ENCODE measurements at regions not wholly inside any gene's neighbourhood (a gene's known extent, or its start where the extent isn't known, plus 50 kb on each side); places are given as distances from the start of the nearest gene placed in this dataset.

DNA sequence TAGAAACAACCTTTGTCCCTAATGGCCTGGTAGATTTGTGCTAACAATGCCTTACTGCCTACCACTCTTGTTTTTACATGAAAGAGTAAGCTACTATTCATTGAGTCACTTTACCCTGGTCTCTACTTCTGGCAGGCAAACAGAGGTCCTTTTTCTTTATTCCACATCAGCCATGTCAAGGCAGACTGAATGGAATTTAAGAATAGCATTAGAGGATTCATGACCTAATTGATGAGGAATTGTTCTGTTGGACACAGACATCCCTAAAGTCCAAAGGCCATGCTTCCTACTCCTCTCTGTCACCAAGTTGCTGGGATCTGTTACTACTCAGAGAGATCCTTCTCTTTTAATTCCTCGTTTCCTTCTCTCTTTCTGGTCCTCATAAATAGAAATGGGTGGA lies 229.1 kb upstream of the ZP4 start:
- no peak for DNase-seq

DNA sequence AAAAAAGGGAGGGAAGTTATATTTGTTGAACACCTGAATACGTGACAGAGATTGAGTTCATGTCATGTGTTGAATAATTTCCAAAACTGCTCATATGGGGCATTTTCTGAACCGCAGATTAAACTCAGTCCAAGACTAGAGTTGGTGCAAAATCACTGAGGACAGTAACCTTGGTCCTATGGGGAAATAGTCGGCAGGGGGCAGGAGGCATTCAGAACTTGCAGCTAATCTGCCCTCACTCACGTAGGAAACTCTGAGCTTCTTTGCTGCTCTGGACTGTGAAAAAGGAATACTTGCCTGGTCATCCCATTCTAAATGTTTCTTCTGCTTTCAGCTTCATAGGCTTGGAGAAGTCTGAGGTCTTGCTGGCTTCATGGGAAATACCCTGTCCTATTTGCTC lies 228.3 kb upstream of the ZP4 start:
- no peak for DNase-seq

- no peak for DNase-seq
Observed at GRCh38 chr1:238115852-238116251, 225.1 kb upstream of the ZP4 start.

DNA sequence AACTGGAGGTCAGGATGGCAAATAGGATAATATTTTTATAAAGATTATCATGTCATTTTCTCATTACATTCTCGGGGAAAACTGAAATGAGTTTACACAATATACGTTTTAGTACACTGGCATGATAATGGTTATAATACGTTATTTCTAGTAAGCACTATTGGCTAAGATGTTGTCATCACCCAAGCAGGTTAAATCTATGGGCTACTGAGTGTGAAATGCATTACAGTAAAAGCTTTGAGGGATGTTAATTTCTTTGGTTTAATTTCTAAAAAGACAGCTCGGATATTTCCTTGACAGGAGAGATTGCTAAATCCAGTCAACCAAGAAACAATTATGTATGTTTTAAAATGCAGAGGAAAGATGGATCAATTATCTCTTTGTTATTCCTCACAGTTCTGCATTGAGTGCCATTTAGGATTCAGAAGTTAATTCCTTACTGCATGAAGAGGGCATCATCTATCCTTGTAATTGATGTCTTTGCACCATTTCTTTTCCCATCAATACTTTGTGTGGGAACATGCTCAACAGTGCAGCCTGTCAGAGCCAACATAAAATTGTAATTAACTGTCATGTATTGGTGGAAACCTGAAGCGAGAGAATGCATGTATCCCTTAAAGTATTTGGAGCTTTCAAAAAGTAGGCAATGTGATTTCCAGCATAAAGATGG lies 222.4 kb upstream of the ZP4 start:
- DNase-seq: no peak

- DNase-seq: no peak
Observed at GRCh38 chr1:238111516-238111915, 220.8 kb upstream of the ZP4 start.

DNA sequence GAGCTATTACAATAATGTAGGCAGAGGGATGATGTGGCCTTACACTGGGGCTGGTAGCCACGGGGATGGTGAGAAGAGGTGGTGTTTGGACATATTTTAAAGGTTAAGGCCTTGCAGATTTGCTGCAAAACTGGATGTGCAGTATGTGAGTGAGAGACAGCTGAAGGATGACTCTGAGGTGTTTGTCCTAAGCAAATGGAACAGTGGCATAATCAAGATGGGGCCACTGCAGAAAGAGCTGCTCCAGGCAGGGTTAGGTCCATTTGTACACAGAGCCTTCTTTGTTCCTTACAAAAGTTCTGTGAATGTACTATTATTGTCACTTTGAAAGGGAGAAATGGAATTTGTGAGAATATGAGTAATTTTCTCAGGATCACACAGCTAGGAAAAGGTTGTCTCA lies 220.4 kb upstream of the ZP4 start:
- DNase-seq: no peak

DNA sequence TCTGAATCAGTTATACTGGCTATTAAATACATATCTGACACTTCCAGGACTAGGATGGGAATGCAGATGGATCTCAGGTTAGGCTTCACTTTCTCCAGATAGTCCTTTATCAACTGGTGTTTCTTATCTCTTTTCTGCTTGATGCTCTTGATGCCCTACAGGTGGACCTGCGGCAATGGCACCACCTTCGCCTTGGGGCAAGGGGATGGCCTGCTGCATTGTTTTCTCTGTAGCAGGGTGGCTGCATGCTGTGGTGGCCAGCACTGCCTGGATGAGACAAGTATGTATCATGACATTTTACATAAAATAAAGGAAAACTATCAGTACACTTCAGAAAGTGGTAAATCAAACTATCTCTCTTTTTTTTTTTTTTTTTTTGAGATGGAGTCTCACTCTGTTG lies 217.7 kb upstream of the ZP4 start:
- DNase-seq: no peak

GRCh38 chr1:238107322-238107721 lies 216.6 kb upstream of the ZP4 start:
- no peak for DNase-seq

DNA sequence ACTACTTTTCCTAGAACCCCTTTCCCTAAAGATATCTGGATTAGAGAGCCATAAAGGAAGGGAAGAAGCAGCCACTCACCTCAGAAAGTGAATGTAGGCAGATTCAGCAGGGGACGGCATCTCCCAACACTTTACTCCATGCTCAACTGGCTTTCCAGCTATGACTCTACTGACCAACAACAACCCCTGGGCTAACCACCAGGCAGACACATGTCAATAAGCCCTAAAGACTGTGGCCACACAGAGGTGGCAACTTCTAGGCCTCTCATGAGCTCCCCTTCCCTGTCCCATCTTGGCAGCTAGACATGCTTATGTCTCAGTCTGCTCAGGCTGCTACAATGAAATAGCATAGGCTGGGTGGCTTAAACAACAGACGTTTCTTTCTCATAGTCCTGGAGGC lies 214.0 kb upstream of the ZP4 start:
- DNase-seq: no peak

DNA sequence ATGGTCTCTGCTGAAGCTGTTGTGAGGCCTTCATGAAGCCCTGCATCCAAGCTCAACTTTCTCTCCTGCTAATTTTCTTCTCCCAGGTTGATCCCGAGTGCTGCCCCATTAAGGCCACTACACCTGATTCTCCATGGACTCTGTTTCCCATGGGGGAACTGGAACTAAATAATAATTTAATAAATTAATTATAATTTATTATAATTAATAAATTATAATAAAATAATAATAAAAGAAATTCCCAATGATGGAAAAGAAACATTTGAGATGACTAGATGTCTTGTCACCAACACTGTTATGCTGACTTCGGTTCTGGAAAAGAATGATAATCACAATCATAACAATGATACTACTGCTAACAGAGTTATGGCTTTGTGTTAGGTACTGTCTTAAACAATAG lies 211.2 kb upstream of the ZP4 start:
- DNase-seq: no peak

DNA sequence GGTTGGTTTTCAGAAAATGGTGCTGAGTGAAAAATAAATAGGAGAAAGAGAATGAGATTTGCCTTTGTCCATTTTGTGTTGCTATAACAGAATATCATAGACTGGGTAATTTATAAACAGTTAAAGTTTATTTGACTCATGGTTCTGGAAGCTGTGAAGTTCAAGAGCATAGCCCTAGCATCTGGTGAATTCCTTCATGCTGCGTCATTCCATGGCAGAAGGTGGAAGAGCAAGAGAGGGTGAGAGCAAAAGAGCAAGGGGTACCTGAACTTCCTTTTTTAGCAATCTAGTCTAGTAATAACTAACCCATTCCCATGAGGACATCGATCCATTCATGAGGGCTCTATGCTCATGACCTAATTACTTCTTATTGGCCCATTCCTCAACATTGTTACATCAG lies 209.1 kb upstream of the ZP4 start:
- no peak for DNase-seq

DNA sequence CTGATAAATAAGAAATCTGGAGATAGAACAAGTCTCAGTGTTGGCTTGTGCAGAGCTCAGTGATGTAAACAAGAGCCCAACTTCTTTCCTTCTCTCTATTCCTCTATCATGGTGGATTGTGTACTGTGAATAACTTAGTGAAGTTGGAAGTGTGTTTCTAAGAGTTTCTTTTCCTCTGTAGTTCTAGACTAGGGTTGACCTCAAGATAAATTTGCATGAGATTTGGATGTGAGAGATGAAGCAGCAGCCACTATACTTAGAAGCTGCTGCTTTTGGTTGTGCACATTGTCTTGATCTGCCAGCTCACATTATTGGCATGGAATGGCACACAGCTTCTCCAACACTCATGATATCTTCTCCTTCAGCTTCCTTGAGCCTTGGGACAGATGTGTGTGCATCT lies 198.9 kb upstream of the ZP4 start:
- DNase-seq: no peak

DNA sequence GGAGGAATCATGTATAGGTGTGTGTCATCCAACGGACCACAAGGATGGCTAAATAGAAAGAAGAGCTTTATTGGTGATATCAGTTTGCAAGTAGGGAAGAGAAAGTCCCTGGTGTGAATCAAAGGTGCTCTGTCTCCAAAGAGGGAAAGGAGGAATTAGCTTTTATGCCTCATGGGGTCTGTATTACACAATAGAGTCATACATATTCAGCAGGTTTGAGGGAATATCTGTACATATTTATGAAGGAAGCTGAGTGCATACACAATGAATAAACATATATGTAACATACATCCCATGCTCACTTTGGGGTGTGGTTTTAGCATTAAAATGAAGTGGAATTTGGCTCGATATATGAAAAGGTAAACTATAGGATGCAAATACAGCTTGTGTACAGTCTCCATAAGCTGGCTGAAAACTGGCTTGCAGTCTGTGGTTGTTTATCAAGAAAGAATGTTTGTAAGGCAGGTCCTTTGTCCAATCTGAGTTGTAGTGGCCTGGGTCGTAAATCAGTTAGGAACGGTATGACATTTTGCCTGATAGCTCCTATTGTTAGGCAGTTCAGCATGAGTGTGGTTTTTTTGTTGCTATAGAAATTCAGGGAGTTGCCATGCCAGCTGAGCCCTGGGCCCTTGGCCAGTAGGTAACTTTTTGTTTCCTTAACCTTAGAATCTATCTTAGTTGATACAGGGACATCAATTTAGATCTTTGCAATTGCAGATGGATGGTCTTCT lies 198.0 kb upstream of the ZP4 start:
- no peak for DNase-seq

- no peak for DNase-seq
Observed at GRCh38 chr1:238073991-238074390, 183.3 kb upstream of the ZP4 start.

DNA sequence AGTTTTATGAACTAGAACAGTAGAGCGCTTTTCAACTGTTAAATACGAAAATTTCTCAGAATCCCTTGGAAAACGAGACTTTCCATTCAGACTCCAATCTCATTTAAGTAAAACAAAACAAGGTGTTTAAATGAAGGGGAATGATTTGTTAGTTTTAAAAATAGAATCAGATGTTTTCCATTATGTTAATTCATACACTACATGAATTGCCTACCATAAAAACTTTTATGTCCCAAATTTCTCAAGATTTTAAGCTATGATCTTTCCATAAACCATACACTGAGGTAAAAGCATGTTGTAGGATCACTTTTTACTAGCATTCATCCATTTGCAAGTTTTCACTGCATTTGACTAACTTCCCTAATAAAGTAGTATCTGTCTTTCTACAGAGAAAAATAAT lies 180.3 kb upstream of the ZP4 start:
- no peak for DNase-seq

GRCh38 chr1:238063454-238063853 lies 172.7 kb upstream of the ZP4 start:
- DNase-seq: peak; percentile 6 to 64 (median 14)

DNA sequence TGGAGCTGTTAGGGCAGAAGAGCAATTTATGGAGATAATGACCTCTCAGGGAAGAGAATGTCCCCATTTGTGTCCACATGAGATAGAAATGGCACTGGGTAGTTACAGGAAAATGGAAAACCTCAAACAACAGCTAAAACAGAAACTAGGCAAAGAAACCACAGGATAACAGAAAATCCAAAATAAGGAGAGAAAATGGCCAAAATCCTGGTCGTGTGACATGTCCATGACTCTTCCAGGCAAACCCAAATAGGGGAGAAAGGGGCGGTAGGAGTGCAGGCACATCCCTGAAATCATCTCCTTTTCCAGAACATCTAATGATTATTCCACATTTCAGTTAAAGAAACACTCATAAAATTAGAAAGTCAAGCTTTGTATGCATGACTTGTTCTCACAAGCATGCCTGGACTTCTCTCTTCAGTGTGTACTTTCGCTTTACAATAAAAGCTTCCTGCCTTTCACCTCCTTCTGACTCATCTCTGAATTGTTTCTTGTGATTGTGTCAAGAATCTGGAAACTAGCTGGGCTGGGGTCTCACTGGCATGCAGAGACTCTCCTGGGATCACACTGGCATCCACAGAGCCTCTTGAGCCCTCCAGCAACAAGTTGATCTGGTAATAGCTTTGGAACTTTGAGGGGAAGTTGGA lies 171.4 kb upstream of the ZP4 start:
- DNase-seq: peak in 1 of 3 donors; percentile 34

DNA sequence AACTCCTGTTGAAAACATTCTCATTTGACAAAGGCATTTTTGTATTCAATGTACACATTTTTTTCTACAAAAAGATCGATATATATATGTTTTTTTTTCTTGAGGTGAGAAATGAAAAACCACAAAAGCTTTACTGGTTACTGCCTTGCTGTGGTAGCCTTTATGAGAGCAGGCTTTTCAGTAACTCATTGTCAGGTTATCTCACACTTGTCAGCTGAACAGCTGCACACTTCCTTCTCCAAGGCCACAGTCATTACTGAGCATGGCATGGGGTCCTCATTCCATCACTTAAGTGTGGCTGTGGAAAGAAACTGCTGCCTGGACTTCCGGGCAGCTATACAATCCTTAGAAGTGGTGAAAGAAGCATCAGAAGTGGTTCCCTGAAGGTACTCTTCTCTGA lies 169.3 kb upstream of the ZP4 start:
- peak in 2 of 3 donors; percentile 5 to 6 for DNase-seq

DNA sequence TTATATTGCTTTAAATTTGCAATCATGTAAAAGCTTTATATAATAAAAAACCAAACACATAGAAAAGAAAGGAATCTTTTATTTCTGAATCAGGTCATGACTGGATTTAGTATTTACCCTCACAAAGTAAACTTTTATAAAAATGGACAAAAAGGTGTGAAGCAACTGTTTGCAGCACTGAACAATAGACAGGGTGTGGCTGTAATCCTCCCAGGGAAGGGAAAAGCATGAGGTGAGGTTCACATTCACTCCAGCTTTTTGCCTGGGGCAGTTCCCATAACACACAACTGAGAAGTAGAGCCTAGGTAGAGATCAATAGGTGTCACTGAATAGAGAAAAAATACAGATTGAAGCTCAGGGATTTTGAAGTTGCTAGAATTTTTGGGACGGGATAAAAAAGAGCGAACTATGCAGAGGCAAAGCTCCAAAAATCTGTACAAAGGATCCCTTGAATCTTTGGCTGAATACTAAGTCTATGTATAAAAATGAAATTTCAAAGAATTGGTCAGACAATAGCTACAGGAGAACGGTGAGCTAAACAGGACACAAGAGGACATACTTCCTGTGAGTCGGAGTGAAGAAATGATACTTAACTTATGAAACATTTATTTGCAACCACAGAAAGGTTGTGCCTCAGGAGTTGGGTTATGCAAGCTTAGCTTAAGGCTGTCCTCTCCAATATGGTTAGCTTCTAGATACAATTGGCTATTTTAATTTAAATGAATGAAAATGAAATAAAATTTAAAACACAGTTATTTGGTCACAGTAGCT lies 162.0 kb upstream of the ZP4 start:
- DNase-seq: no peak

GRCh38 chr1:238029126-238029525 lies 138.4 kb upstream of the ZP4 start:
- no peak for DNase-seq

GRCh38 chr1:238027366-238027765 lies 136.6 kb upstream of the ZP4 start:
- DNase-seq: no peak

- DNase-seq: no peak
Observed at GRCh38 chr1:238023137-238023536, 132.4 kb upstream of the ZP4 start.

DNA sequence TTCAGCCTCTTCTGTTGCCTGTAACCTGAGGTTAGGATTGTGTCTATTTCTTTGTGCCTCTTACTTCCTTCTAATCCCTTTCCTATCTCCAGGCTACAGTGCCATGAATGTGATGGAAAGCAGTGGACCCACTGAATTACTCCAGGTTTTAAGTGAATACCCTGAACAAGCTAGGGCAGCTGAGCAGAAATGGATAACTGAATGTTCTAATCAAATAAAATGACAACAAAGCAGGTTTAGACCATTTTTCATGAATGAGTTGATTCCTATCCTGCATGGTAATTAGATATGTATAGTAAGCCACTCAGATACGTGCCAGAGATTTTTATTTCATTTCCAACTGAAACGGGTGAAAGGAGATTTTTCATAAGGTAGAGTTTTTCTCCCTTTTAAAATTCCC lies 127.5 kb upstream of the ZP4 start:
- no peak for DNase-seq
